Adrenal gland (tissue), 9 donors: ENCODE measurements at regions not wholly inside any gene's neighbourhood (a gene's known extent, or its start where the extent isn't known, plus 50 kb on each side); places are given as distances from the start of the nearest gene placed in this dataset.

Source experiments
- DNase-seq, 7 donors: peaks; one replicate each; pipeline ENCODE4 v3.0.0-alpha.2; 2019 to 2020
- H3K27ac ChIP-seq, 5 donors: fragments of 200-600 bp; sonication (generic) in 4 of 5; 1 replicate in 3 of 5; 2 replicates in 2 of 5; pipeline versions ENCODE4 v1.5.1 to v1.8.0; 2016 to 2020; ENCODE audit warnings: mild to moderate bottlenecking in 1 of 5
- H3K27me3 ChIP-seq: fragments of 200-600 bp; 2 replicates; pipeline ENCODE4 v1.8.0; 2021
- H3K36me3 ChIP-seq, 2 donors: fragments of 200-600 bp; replicated peaks in 1 of 2; 1 replicate in 1 of 2; 2 replicates in 1 of 2; pipeline versions ENCODE4 v1.5.1 to v1.8.0; 2018 to 2022
- H3K4me1 ChIP-seq, 2 donors: fragments of 200-600 bp; replicated peaks in 1 of 2; 1 replicate in 1 of 2; 2 replicates in 1 of 2; pipeline versions ENCODE4 v1.5.1 to v1.8.0; 2018 to 2021
- H3K4me3 ChIP-seq, 4 donors: fragments of 200-600 bp; sonication (generic) in 3 of 4; one replicate each; pipeline ENCODE4 v1.5.1; 2016 to 2018
- H3K9me3 ChIP-seq, 3 donors: fragments of 200-600 bp; sonication (generic) in 1 of 3; replicated peaks in 1 of 3; 1 replicate in 2 of 3; 2 replicates in 1 of 3; pipeline versions ENCODE4 v1.5.1 to v1.8.0; 2016 to 2021
- POLR2A ChIP-seq, 2 donors: fragments of 450-650 bp; IDR thresholded peaks; one replicate each; pipeline ENCODE4 v1.6.1; 2017; ENCODE audit warnings: antibody characterized with exemption in 2 of 2, mild to moderate bottlenecking in 2 of 2, moderate library complexity in 1 of 2
- WGBS, 4 donors: extraction: QIAGEN DNeasy Blood & Tissue Kit in 2 of 4; methylation state at CpG; one replicate each; pipeline versions ENCODE4 v1.1.5 to v1.1.7; 2013 to 2017; 5-methylcytosine and 5-hydroxymethylcytosine counted together
- intact Hi-C, 2 donors: fragments of 100-400 bp; cut with DNase I; formaldehyde crosslinking; loops; one replicate each; pipeline versions ENCODE4 v1.14.1 to v1.15.0; 2022 to 2023
- TF ChIP-seq, protein P1 (sequence below), 6 experiments: fragments of 450-650 bp in 4 of 6; fragments of 200-600 bp in 2 of 6; sonication (generic) in 1 of 6; IDR thresholded peaks; 1 replicate in 5 of 6; 2 replicates in 1 of 6; pipeline versions ENCODE4 v1.5.1 to v1.8.0; 2016 to 2021; ENCODE audit warnings: antibody characterized with exemption in 6 of 6, mild to moderate bottlenecking in 2 of 6, moderate library complexity in 1 of 6
- donor health status: healthy with polysubstance abuse.
- donor health status: Bipolar disorder and iron deficiency.
- donor health status: DM: yes; HTN: yes; CAD: no.
- donor health status: DM: no; HTN: no; CAD: no.
- donor health status: DM: no; HTN: no; CAD: no.

- TF ChIP-seq, protein P1, sequence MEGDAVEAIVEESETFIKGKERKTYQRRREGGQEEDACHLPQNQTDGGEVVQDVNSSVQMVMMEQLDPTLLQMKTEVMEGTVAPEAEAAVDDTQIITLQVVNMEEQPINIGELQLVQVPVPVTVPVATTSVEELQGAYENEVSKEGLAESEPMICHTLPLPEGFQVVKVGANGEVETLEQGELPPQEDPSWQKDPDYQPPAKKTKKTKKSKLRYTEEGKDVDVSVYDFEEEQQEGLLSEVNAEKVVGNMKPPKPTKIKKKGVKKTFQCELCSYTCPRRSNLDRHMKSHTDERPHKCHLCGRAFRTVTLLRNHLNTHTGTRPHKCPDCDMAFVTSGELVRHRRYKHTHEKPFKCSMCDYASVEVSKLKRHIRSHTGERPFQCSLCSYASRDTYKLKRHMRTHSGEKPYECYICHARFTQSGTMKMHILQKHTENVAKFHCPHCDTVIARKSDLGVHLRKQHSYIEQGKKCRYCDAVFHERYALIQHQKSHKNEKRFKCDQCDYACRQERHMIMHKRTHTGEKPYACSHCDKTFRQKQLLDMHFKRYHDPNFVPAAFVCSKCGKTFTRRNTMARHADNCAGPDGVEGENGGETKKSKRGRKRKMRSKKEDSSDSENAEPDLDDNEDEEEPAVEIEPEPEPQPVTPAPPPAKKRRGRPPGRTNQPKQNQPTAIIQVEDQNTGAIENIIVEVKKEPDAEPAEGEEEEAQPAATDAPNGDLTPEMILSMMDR (IDR thresholded peaks at IDR 0.05) = no peak
- TF ChIP-seq POLR2A (IDR thresholded peaks at IDR 0.05) = no peak
- no peak for DNase-seq
- 67 to 78% (median 70%) methylated on average over 2 of the region's 2 CpGs for WGBS, 4 donors
- H3K27me3 ChIP-seq = no peaks in the 10 kb centered on the region
- intact Hi-C loops = no loop called here
- no peak overlapping the region for H3K27ac ChIP-seq
- no peaks in the 10 kb centered on the region for H3K4me1 ChIP-seq
- H3K9me3 ChIP-seq = no peaks in the 10 kb centered on the region
- H3K36me3 ChIP-seq = no peaks in the 10 kb centered on the region
- no peak overlapping the region for H3K4me3 ChIP-seq
Measured at GRCh38 chr1:221454096-221454495, 287.8 kb downstream of the DUSP10 start.

DNA sequence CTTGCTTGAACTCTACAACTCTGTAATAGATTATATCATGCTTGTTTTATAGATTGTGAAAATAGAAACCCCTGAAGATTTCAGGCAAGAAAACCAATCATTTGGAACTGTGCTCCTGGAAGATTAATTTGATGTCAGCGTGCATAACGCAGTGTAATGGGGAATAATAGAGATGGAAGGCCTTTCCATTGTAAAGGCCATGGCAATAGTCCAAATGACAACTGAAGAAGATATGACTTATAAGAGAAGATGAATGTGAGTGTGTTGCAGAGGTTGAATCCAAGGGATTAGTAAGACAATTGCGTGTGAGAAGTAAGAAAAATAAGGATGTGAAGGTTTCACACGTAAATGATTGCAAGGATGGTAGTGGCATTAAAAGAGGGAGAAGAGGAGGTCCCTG is 285.0 kb downstream of the DUSP10 start:
- no peaks in the 10 kb centered on the region for H3K36me3 ChIP-seq
- H3K9me3 ChIP-seq = no peaks in the 10 kb centered on the region
- H3K27ac ChIP-seq = no peak overlapping the region
- WGBS, 4 donors = 73 to 83% (median 75%) methylated on average over 4 of the region's 4 CpGs
- H3K4me3 ChIP-seq = no peak overlapping the region
- no peak for DNase-seq
- intact Hi-C loops = no loop called here
- TF ChIP-seq, protein P1 (IDR thresholded peaks at IDR 0.05) = no peak
- no peak for TF ChIP-seq POLR2A (IDR thresholded peaks at IDR 0.05)
- no peaks in the 10 kb centered on the region for H3K27me3 ChIP-seq
- no peaks in the 10 kb centered on the region for H3K4me1 ChIP-seq

GRCh38 chr1:221457685-221458446 is 284.0 kb downstream of the DUSP10 start:
- H3K4me3 ChIP-seq = no peak overlapping the region
- H3K4me1 ChIP-seq = no peaks in the 10 kb centered on the region
- H3K27me3 ChIP-seq = no peaks in the 10 kb centered on the region
- intact Hi-C loops = no loop called here
- TF ChIP-seq POLR2A (IDR thresholded peaks at IDR 0.05) = no peak
- TF ChIP-seq, protein P1 (IDR thresholded peaks at IDR 0.05) = no peak
- H3K9me3 ChIP-seq = no peaks in the 10 kb centered on the region
- WGBS, 4 donors = 57 to 64% (median 61%) methylated on average over 7 of the region's 7 CpGs
- H3K27ac ChIP-seq = no peak overlapping the region
- H3K36me3 ChIP-seq = no peaks in the 10 kb centered on the region
- DNase-seq = no peak

GRCh38 chr1:221458447-221459156 is 283.3 kb downstream of the DUSP10 start:
- 54 to 66% (median 59%) methylated on average over 5 of the region's 5 CpGs for WGBS, 4 donors
- H3K4me3 ChIP-seq = no peak overlapping the region
- no peaks in the 10 kb centered on the region for H3K27me3 ChIP-seq
- H3K4me1 ChIP-seq = no peaks in the 10 kb centered on the region
- no peaks in the 10 kb centered on the region for H3K9me3 ChIP-seq
- intact Hi-C loops = no loop called here
- H3K36me3 ChIP-seq = no peaks in the 10 kb centered on the region
- TF ChIP-seq POLR2A (IDR thresholded peaks at IDR 0.05) = no peak
- TF ChIP-seq, protein P1 (IDR thresholded peaks at IDR 0.05) = no peak
- no peak for DNase-seq
- H3K27ac ChIP-seq = no peak overlapping the region
